ENCODE measurements at regions not wholly inside any gene's neighbourhood (a gene's known extent, or its start where the extent isn't known, plus 50 kb on each side); places are given as distances from the start of the nearest gene placed in this dataset.

DNA sequence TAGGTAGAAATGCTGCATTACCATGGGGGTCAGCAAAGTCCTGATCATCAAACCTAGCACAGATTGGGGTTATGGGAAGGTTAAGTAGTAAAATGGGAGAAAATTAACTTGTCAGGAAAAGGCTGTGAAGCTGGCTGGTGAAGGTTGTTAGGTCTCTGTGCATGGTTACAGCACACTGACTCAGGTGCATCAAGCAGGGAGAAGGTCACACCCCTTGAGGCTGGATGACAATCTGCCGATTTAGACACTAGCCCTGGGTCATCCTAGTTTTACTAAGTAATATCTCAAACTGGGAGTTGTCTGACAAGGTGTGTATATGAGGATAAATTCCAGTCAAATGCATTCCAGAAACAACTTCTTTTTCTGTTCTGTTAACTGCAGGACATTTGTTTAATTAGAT is 271.1 kb upstream of the LRIG3 start:
- Histone ChIP-seq H3K4me1 (no peaks in the 10 kb centered on the region), H3K36me3 (ENCODE audit: control insufficient read depth, insufficient read depth, low read length) (no peaks in the 10 kb centered on the region), H3K9me3 (no peaks in the 10 kb centered on the region), H3K27me3 (replicated peaks; ENCODE audit: control insufficient read depth, insufficient read depth, low read length) (no peaks in the 10 kb centered on the region), H3K4me3 (ENCODE audit: low read depth, low read length) (no peak overlapping the region)
- no peak overlapping the region for H3K4me3 Mint-ChIP-seq (ENCODE audit: unreplicated experiment)
- peaks cover 6% of the 10 kb centered on the region for H3K27me3 Mint-ChIP-seq (ENCODE audit: insufficient read depth, unreplicated experiment)
- H3K9me3 Mint-ChIP-seq (ENCODE audit: unreplicated experiment) = peaks cover 20% of the 10 kb centered on the region
- H3K4me1 Mint-ChIP-seq (ENCODE audit: low read depth, unreplicated experiment) = no peaks in the 10 kb centered on the region
- no peaks in the 10 kb centered on the region for H3K36me3 Mint-ChIP-seq (ENCODE audit: insufficient read depth, unreplicated experiment)
- DNase-seq = no peak
- intact Hi-C loops (cut with micrococcal nuclease; ENCODE audit: unreplicated experiment) = no loop called here
- TF ChIP-seq, protein P1, sequence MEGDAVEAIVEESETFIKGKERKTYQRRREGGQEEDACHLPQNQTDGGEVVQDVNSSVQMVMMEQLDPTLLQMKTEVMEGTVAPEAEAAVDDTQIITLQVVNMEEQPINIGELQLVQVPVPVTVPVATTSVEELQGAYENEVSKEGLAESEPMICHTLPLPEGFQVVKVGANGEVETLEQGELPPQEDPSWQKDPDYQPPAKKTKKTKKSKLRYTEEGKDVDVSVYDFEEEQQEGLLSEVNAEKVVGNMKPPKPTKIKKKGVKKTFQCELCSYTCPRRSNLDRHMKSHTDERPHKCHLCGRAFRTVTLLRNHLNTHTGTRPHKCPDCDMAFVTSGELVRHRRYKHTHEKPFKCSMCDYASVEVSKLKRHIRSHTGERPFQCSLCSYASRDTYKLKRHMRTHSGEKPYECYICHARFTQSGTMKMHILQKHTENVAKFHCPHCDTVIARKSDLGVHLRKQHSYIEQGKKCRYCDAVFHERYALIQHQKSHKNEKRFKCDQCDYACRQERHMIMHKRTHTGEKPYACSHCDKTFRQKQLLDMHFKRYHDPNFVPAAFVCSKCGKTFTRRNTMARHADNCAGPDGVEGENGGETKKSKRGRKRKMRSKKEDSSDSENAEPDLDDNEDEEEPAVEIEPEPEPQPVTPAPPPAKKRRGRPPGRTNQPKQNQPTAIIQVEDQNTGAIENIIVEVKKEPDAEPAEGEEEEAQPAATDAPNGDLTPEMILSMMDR (IDR thresholded peaks at IDR 0.05; ENCODE audit: insufficient read depth in 1 of 2, low read depth in 1 of 2, low read length in 1 of 2, severe bottlenecking in 1 of 2, unreplicated experiment in 1 of 2) = no peak
- ChIA-PET CTCF (no interaction called here), POLR2A (no interaction called here)
- BruUV-seq (replicated peaks) = no TSS peak
- H3K27ac Mint-ChIP-seq (ENCODE audit: unreplicated experiment) = no peak overlapping the region

DNA sequence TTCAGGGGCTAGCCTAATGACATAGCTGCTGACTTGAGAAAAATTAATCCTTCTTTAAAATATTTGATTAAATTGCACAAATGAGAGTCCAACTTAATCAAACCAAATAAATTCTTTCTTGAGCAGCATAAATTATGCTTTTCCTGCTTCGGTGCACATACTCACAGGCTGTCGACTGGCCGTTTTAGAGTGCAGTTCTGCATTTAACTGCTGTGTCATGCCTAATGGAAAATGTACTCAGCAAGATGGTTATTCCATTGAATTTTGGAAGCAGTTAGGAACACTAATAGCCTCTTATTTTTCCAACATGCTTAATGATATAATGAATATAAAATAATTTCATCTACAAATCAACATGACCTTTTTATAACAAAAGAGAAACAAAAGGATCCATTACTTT is 266.1 kb upstream of the LRIG3 start:
- H3K27ac Mint-ChIP-seq (ENCODE audit: unreplicated experiment) = no peak overlapping the region
- H3K36me3 Mint-ChIP-seq (ENCODE audit: insufficient read depth, unreplicated experiment) = no peaks in the 10 kb centered on the region
- CTCF ChIA-PET = no interaction called here
- H3K4me1 Mint-ChIP-seq (ENCODE audit: low read depth, unreplicated experiment) = no peaks in the 10 kb centered on the region
- no peaks in the 10 kb centered on the region for H3K36me3 ChIP-seq (ENCODE audit: control insufficient read depth, insufficient read depth, low read length)
- no peaks in the 10 kb centered on the region for H3K4me1 ChIP-seq
- BruUV-seq (replicated peaks) = no TSS peak
- no peak overlapping the region for H3K4me3 Mint-ChIP-seq (ENCODE audit: unreplicated experiment)
- DNase-seq = no peak
- POLR2A ChIA-PET = no interaction called here
- H3K9me3 ChIP-seq = no peaks in the 10 kb centered on the region
- H3K27me3 Mint-ChIP-seq (ENCODE audit: insufficient read depth, unreplicated experiment) = peaks cover 2% of the 10 kb centered on the region
- no peak overlapping the region for H3K4me3 ChIP-seq (ENCODE audit: low read depth, low read length)
- H3K27me3 ChIP-seq (replicated peaks; ENCODE audit: control insufficient read depth, insufficient read depth, low read length) = no peaks in the 10 kb centered on the region
- intact Hi-C loops (cut with micrococcal nuclease; ENCODE audit: unreplicated experiment) = no loop called here
- TF ChIP-seq, protein P1 (IDR thresholded peaks at IDR 0.05; ENCODE audit: insufficient read depth in 1 of 2, low read depth in 1 of 2, low read length in 1 of 2, severe bottlenecking in 1 of 2, unreplicated experiment in 1 of 2) = no peak
- H3K9me3 Mint-ChIP-seq (ENCODE audit: unreplicated experiment) = no peaks in the 10 kb centered on the region

DNA sequence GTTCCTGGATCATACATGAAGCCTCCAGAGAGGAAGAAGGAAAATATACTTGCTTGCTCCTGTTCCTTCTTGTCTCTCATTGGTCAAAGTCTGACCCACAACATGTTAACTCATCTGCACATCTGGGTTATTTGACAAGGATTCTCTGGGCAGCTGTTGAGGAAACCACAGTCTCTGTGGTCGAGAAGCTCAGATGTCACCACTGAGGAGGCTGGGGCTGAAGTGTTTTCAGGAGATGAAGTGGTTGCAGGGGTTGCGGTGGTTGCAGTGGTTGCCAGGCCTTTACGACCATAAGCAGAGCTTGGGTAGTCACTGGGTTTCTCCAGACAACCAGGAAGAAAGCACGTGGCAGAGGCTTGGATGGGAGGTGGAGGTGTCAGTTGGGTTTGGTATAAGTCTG is 265.0 kb upstream of the LRIG3 start:
- BruUV-seq (replicated peaks) = no TSS peak
- CTCF ChIA-PET = no interaction called here

More for the DNA sequence above, 265.0 kb upstream of the LRIG3 start:
- Histone ChIP-seq H3K27me3 (replicated peaks; ENCODE audit: control insufficient read depth, insufficient read depth, low read length) (no peaks in the 10 kb centered on the region), H3K36me3 (ENCODE audit: control insufficient read depth, insufficient read depth, low read length) (no peaks in the 10 kb centered on the region), H3K9me3 (no peaks in the 10 kb centered on the region), H3K4me1 (no peaks in the 10 kb centered on the region), H3K4me3 (ENCODE audit: low read depth, low read length) (no peak overlapping the region)
- Mint-ChIP-seq H3K9me3 (ENCODE audit: unreplicated experiment) (no peaks in the 10 kb centered on the region), H3K36me3 (ENCODE audit: insufficient read depth, unreplicated experiment) (no peaks in the 10 kb centered on the region), H3K4me1 (ENCODE audit: low read depth, unreplicated experiment) (no peaks in the 10 kb centered on the region), H3K27ac (ENCODE audit: unreplicated experiment) (no peak overlapping the region), H3K4me3 (ENCODE audit: unreplicated experiment) (no peak overlapping the region), H3K27me3 (ENCODE audit: insufficient read depth, unreplicated experiment) (peaks cover under 1% of the 10 kb centered on the region)
- TF ChIP-seq, protein P1 (IDR thresholded peaks at IDR 0.05; ENCODE audit: insufficient read depth in 1 of 2, low read depth in 1 of 2, low read length in 1 of 2, severe bottlenecking in 1 of 2, unreplicated experiment in 1 of 2) = no peak
- intact Hi-C loops (cut with micrococcal nuclease; ENCODE audit: unreplicated experiment) = no loop called here
- POLR2A ChIA-PET = no interaction called here
- no peak for DNase-seq

All from Caco-2 (cell line).